KOPT-K1 (cell line): ENCODE measurements at regions not wholly inside any gene's neighbourhood (a gene's known extent, or its start where the extent isn't known, plus 50 kb on each side); places are given as distances from the start of the nearest gene placed in this dataset.
"Not testable (repeated sequence)": the region's sequence is repeated elsewhere in the genome, so short reads cannot be mapped to it uniquely, and the experiment has no call there.

Source experiments
- H3K27ac ChIP-seq: fragments of 200-600 bp; sonication (generic); 2 replicates; pipeline ENCODE4 v1.5.1; 2016; ENCODE audit warnings: antibody characterized with exemption, mild to moderate bottlenecking, low read depth, low read length; ENCODE audit not compliant: poor library complexity, severe bottlenecking
- H3K36me3 ChIP-seq: fragments of 200-600 bp; sonication (generic); 2 replicates; pipeline ENCODE4 v1.5.1; 2017; ENCODE audit warnings: antibody characterized with exemption, mild to moderate bottlenecking, low read length, moderate library complexity; ENCODE audit not compliant: insufficient read depth
- H3K9me3 ChIP-seq: fragments of 200-600 bp; sonication (generic); 2 replicates; pipeline ENCODE4 v1.5.1; 2017; ENCODE audit warnings: antibody characterized with exemption, low read length, mild to moderate bottlenecking; ENCODE audit not compliant: insufficient read depth, poor library complexity, severe bottlenecking

DNA sequence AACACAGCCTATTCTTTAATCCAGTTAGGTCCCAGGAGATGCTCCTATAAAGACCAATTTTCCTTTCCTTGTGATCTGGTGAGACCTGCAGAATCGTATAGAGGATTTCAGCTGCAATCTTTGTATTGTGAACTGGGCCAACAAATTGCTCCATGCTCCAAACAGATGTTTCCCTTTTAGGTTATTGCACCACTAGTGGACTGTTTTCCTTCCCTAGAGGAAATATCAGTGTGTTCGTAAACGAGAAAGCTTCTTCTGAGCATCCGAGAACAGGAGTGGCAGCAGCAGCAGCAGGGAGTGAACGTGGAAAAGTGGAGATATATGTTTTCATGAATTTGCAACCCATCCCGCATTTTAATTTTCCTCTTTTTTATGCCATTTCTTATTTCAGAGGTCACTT lies 344.1 kb upstream of the PDE3A start:
- no peak overlapping the region for H3K27ac ChIP-seq
- H3K9me3 ChIP-seq, result no peaks in the 10 kb centered on the region
- H3K36me3 ChIP-seq, result no peaks in the 10 kb centered on the region

DNA sequence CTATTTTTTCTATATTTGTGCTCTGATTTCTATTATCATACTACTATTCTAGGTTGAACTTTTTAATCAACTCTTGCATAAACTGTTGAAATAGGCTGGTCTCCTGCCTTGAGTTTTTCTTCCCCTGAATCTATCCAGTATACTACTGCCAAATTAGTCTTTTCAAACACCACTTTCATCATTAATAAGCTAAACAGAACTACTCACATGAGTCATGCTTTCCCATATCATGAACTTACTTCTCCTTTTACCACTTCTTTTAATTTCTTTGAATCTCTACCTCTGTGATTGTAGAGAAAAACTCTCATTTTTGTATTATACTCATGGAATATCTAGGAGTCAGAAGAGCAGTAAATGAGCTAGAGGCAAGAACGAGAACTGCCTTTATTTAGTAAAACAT lies 340.3 kb upstream of the PDE3A start:
- Histone ChIP-seq H3K9me3 (no peaks in the 10 kb centered on the region), H3K36me3 (no peaks in the 10 kb centered on the region), H3K27ac (no peak overlapping the region)

DNA sequence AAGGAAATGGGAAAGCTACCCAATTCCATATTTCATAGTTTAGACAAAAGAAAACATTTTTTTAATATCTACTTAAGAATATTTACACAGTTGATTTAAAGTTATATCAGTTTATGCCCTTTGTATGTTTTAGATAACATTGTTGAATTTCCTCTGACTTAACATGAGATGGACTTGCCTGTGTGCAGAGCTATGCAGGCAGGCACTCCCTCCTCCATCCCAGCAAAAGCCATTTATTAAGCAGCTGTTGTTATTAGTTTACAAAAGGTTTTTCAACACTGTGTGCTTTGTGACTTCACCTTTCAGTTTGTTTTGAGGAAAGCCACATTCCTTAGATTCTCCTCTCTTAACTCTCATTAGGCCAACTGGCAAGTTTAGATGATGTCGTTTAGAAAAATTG lies 337.5 kb upstream of the PDE3A start:
- no peak overlapping the region for H3K27ac ChIP-seq
- no peaks in the 10 kb centered on the region for H3K36me3 ChIP-seq
- H3K9me3 ChIP-seq, result no peaks in the 10 kb centered on the region

DNA sequence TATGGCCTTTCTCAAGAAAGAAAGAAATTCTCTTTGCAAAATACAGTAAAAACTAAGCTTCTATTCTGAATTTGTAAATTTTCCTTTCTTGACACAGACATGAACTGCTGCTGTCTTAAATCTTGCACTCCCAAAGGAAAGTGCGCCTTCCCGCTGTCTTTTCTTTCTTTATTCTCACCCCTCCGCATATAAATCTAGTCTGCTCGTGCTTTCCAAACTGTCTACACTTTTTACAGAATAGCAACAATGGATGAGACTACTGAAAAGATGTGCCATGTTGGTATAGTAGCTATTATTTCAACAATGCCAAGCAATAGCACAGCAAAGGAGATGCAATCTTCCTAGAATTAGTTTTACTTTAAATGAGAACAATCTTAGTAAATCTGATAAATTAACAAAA lies 328.8 kb upstream of the PDE3A start:
- Histone ChIP-seq H3K27ac (no peak overlapping the region), H3K36me3 (no peaks in the 10 kb centered on the region), H3K9me3 (no peaks in the 10 kb centered on the region)

DNA sequence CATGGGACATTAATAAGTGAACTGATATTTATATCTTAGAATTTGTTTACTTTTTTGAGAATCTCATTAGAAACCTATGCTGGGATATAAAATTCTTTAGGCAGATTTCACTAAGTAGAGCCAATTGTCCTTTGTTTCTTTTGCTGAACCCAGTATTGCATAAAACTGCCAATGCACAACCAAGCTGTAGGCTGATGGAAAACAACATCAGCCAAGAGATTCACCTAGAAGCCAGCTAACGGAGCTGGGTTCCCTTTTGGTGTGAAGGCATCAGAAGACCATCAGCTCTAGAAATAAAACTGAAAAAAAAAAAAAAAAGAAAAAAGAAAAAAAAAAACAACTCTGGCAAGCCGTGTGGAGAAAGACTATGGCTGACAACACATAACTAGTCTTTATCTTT lies 328.2 kb upstream of the PDE3A start:
- Histone ChIP-seq H3K36me3 (no peaks in the 10 kb centered on the region), H3K9me3 (no peaks in the 10 kb centered on the region), H3K27ac (no peak overlapping the region)

DNA sequence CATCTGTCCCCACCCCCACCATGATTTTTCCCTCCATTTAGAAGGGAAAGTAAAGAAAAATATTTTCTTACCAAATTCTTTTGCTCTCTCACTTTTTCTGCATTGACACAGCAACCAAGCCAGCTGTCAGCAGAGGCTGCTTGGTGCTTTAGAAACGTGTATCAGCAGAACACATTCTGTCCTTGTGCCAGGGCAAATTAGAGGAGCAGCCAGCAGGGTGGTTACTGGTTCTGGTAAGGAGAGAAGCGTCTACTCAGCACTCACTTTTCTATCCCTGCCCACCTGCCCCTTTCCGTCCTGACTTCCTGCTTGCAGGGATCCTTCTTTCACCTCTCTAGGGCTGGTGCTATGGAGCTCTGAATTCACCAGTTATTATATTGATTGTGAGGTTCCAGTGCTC lies 327.5 kb upstream of the PDE3A start:
- no peaks in the 10 kb centered on the region for H3K9me3 ChIP-seq
- H3K27ac ChIP-seq, result no peak overlapping the region
- H3K36me3 ChIP-seq, result no peaks in the 10 kb centered on the region

DNA sequence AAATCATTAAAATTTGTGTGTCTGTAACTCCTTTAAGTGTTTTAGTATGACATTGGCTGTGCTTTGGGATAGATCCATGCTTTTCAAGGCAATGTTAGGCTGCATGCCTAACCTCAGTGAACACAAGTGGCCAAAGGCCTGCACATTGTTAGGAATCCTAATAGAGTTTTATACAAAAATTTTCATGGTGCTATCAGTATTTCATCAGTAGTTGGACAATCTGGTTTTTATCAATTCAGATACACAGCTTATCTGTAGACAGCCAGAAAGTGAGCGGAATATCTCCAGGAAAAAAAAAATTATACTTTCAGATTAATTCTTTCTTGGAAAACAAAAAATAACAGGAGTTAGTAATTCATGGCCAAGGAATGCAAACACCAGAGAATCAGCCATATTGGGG lies 324.0 kb upstream of the PDE3A start:
- Histone ChIP-seq H3K36me3 (no peaks in the 10 kb centered on the region), H3K27ac (no peak overlapping the region), H3K9me3 (no peaks in the 10 kb centered on the region)

DNA sequence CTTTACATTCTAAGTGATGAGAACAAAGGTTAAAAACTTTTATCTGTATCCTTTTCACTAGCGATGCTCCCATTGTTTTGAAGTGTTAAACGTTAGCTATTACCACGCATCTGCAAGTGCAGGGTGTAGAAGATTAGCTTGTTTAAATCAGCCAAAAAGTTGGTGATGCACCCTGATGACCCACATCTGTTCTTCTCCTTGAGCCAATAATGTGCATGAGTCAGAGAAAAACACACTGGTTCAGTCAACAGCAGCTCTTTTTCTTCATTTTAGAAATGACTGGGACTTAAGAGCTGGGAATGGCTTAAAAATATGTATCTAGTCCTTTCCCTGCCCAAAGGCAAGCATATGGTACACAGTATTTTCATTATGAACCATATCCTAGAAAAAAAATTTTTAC lies 323.5 kb upstream of the PDE3A start:
- Histone ChIP-seq H3K27ac (no peak overlapping the region), H3K36me3 (no peaks in the 10 kb centered on the region), H3K9me3 (no peaks in the 10 kb centered on the region)

DNA sequence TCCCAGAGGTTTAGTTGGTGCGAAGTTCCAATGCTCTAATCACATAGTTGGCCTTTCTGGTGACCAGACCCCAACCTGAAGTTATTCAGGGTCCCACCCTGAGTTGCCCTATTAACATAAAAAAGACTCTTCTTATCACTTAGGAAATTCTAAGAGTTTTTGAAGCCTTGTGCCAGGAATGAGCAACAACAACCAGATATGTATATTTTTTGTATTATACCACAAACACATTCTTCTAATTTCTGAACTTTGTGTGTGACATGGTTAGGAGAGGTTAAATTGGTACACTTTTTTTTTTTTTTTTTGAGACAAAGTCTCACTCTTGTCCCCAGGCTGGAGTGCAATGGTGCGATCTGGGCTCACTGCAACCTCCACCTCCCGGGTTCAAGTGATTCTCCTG lies 320.4 kb upstream of the PDE3A start:
- Histone ChIP-seq H3K36me3 (no peaks in the 10 kb centered on the region), H3K9me3 (no peaks in the 10 kb centered on the region), H3K27ac (no peak overlapping the region)

DNA sequence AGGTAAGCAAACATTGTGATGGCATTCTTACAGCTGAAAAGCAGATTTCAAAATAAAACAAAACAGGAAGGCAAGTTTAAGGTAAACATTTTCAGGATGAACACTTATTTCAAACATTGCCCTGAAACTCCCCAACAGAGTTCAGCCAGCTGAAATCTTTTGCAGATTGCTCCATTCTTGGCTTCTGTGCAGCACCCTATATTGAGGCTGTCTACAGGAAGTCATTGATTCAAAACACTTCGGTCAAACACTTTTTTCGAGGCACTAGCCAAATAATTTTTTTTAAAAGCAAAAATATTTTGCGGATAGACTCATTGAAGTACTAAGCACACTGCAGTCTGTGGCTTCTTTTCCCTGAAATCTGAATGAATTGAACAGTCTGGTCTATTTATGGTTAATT lies 318.1 kb upstream of the PDE3A start:
- no peaks in the 10 kb centered on the region for H3K36me3 ChIP-seq

DNA sequence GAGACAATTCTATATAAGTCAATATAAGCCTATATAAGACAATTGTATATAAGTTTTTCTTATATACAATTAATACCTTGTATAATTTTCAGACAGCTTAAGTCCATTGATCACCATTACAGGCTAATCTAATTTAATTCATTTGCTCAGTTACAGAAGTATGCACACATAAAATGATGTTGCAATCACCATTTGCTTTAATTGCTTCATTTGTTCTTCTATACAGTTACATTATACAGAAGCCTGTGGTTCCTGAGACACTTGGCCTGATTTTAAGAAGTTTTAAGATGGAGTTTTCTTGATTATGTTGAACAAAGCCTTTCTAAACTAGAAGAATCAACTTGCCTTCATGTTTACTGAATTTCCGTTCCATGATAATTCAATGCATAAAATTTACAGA lies 314.6 kb upstream of the PDE3A start:
- Histone ChIP-seq H3K36me3 (no peaks in the 10 kb centered on the region), H3K9me3 (no peaks in the 10 kb centered on the region), H3K27ac (no peak overlapping the region)

More for the DNA sequence above, 318.1 kb upstream of the PDE3A start:
- H3K27ac ChIP-seq, result no peak overlapping the region
- no peaks in the 10 kb centered on the region for H3K9me3 ChIP-seq

DNA sequence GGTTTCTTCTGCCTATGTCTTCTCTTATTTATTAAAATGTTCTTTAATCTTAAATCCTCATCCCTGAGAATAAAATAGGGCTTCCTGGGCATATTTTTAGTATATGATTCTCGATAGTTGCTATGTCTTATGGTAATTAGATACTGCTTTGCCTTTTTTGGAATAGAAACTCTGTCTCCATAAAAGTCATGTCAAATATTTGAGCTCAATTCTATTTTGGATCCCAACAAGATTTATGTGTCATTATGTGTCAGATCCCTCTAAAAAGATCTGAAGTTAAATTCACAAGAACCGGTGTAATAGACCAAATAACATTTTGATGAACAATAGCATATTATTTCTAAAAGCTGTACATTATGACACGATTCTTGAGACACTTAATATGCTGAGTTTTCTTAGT lies 312.5 kb upstream of the PDE3A start:
- Histone ChIP-seq H3K27ac (no peak overlapping the region), H3K9me3 (no peaks in the 10 kb centered on the region), H3K36me3 (no peaks in the 10 kb centered on the region)

DNA sequence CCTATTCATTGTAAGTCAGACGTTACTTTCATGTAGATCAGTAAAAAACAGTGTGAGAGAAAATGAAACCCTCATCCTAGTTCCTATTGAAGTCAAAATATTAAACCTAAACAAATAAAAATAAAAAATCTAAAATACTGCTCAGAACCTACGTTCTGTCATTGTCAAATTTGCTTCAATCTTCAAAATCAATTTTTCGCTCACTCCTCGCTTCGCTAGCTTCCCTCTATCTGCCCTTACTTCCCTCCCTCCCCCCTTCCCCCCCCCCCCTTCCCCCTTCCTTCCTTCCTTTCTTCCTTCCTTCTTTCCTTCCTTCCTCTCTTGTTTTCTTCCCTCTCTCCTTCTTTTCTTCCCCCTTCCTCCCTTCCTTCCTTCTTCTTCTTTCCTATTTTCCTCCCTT lies 310.9 kb upstream of the PDE3A start:
- H3K27ac ChIP-seq, result no peak overlapping the region
- no peaks in the 10 kb centered on the region for H3K36me3 ChIP-seq
- no peaks in the 10 kb centered on the region for H3K9me3 ChIP-seq

DNA sequence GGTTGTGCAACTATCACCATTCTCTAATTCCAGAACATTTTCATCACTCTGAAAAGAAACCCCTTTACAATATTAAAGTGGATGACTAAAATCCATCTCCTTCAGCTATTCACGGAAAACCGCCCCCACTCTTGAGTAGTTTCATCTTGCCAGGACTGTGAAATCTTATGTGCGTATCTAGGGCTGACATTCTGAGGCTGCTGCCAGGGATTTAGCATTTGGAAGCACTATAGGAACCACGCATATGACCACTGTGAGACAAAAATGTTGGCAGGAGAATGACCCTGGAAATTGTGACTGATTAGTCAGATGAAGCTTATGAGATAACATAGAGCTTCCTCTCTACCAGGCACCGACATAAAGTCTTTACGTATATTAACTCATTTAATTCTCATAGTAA lies 305.2 kb upstream of the PDE3A start:
- no peak overlapping the region for H3K27ac ChIP-seq
- H3K9me3 ChIP-seq, result no peaks in the 10 kb centered on the region
- H3K36me3 ChIP-seq, result no peaks in the 10 kb centered on the region

DNA sequence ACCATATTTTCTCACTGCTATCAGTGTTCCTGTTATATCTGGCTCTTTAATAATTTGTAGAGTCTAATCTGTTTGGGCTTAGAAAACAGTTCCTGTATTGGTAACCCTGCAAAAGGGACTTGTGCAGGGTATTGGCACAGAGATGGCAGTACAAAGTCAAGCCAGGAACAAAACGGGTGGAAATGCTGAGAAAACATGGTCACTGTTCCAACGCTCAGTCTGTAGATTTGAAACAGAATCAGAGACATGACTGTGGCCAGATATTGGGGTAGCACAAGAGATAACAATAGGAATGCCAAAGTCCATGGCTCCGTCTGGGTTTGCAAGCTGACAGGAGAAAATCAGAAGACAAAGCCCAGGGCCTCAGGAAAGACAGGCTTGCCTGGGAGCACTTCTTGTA lies 290.7 kb upstream of the PDE3A start:
- H3K27ac ChIP-seq, result no peak overlapping the region
- H3K9me3 ChIP-seq, result no peaks in the 10 kb centered on the region
- no peaks in the 10 kb centered on the region for H3K36me3 ChIP-seq

DNA sequence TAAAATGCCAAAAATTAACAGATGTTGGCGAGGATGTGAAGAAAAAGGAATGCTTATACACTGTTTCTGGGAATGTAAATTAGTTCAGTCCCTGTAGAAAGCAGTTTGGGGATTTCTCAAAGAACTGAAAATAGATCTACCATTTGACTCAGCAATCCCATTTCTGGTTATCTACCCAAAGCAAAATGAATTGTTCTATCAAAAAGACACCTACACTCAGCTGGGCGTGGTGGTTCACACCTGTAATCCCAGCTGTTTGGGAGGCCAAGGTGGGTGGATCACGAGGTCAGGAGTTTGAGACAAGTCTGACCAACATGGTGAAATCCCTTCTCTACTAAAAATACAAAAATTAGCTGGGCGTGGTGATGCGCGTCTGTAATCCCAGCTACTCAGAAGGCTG lies 279.3 kb upstream of the PDE3A start:
- no peaks in the 10 kb centered on the region for H3K9me3 ChIP-seq
- no peaks in the 10 kb centered on the region for H3K36me3 ChIP-seq
- H3K27ac ChIP-seq, result no peak overlapping the region

DNA sequence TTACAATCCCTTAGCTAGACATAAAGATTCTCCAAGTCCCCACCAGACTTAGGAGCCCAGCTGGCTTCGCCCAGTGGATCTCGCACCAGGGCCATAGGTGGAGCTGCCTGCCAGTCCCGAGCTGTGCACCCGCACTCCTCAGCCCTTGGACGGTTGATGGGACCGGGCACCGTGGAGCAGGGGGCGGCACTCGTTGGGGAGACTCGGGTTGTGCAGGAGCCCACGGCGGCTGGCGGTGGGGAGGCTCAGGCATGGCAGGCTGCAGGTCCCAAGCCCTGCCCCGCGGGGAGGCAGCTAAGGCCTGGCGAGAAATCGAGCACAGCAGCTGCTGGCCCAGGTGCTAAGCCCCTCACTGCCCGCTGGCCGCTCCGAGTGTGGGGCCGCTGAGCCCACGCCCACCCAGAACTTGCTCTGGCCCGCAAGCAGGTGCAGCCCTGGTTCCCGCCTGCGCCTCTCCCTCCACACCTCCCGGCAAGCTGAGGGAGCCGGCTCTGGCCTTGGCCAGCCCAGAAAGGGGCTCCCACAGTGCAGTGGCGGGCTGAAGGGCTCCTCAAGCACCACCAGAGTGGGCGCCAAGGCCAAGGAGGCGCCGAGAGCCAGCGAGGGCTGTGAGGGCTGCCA lies 275.0 kb upstream of the PDE3A start:
- H3K9me3 ChIP-seq, H3K27ac ChIP-seq, H3K36me3 ChIP-seq: not testable (repeated sequence)
